ENCODE measurements at regions not wholly inside any gene's neighbourhood (a gene's known extent, or its start where the extent isn't known, plus 50 kb on each side); places are given as distances from the start of the nearest gene placed in this dataset.

DNA sequence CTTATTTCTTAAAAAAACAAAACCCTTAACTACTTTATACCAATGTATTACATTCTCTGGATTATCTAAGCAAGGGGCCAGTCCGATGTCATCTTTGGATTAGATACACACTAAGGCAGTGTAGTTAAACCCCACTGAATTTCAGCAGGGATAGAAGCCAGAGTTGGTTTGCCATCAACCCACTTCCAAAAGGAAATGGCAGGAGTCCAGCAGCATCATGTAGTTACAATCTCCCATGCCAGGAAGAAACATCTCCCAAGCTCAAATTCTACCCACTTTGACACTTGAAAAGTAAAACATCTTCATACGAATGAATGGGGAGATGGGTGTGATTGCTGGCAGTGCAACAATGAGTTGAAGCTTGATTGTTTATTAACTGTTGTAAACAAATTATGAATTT lies 203.5 kb upstream of the PLXNC1 start:
- Mint-ChIP-seq H3K4me3 (no peak overlapping the region), H3K4me1 (ENCODE audit: low read depth) (no peaks in the 10 kb centered on the region), H3K36me3 (ENCODE audit: low read depth) (peaks cover 13% of the 10 kb centered on the region), H3K9me3 (peaks cover 22% of the 10 kb centered on the region), H3K27ac (no peak overlapping the region), H3K27me3 (ENCODE audit: low read depth) (peaks cover 18% of the 10 kb centered on the region)

GRCh38 chr12:93946542-93947150 lies 201.7 kb upstream of the PLXNC1 start:
- no peak overlapping the region for H3K27ac Mint-ChIP-seq
- H3K36me3 Mint-ChIP-seq (ENCODE audit: low read depth) = peaks cover 10% of the 10 kb centered on the region
- H3K27me3 Mint-ChIP-seq (ENCODE audit: low read depth) = peaks cover 18% of the 10 kb centered on the region
- H3K9me3 Mint-ChIP-seq = peaks cover 15% of the 10 kb centered on the region
- H3K4me3 Mint-ChIP-seq = no peak overlapping the region
- no peaks in the 10 kb centered on the region for H3K4me1 Mint-ChIP-seq (ENCODE audit: low read depth)

GRCh38 chr12:93947486-93947885 lies 200.9 kb upstream of the PLXNC1 start:
- Mint-ChIP-seq H3K36me3 (ENCODE audit: low read depth) (peaks cover 10% of the 10 kb centered on the region), H3K4me3 (no peak overlapping the region), H3K27me3 (ENCODE audit: low read depth) (peaks cover 18% of the 10 kb centered on the region), H3K4me1 (ENCODE audit: low read depth) (peaks cover 4% of the 10 kb centered on the region), H3K27ac (no peak overlapping the region), H3K9me3 (peaks cover 15% of the 10 kb centered on the region)

- peaks cover 18% of the 10 kb centered on the region for H3K27me3 Mint-ChIP-seq (ENCODE audit: low read depth)
- H3K27ac Mint-ChIP-seq = no peak overlapping the region
- peaks cover 27% of the 10 kb centered on the region for H3K9me3 Mint-ChIP-seq
- H3K4me3 Mint-ChIP-seq = no peak overlapping the region
- H3K4me1 Mint-ChIP-seq (ENCODE audit: low read depth) = peaks cover 5% of the 10 kb centered on the region
- peaks cover 8% of the 10 kb centered on the region for H3K36me3 Mint-ChIP-seq (ENCODE audit: low read depth)
Observed at GRCh38 chr12:93950311-93950710, 198.1 kb upstream of the PLXNC1 start.

- no peak overlapping the region for H3K27ac Mint-ChIP-seq
- H3K27me3 Mint-ChIP-seq (ENCODE audit: low read depth) = no peaks in the 10 kb centered on the region
- peaks cover 8% of the 10 kb centered on the region for H3K36me3 Mint-ChIP-seq (ENCODE audit: low read depth)
- H3K4me3 Mint-ChIP-seq = no peak overlapping the region
- peaks cover 5% of the 10 kb centered on the region for H3K4me1 Mint-ChIP-seq (ENCODE audit: low read depth)
- peaks cover 43% of the 10 kb centered on the region for H3K9me3 Mint-ChIP-seq
Observed at GRCh38 chr12:93954166-93955112, 193.9 kb upstream of the PLXNC1 start.

- Mint-ChIP-seq H3K36me3 (ENCODE audit: low read depth) (peaks cover 9% of the 10 kb centered on the region), H3K27me3 (ENCODE audit: low read depth) (no peaks in the 10 kb centered on the region), H3K4me1 (ENCODE audit: low read depth) (peaks cover 5% of the 10 kb centered on the region), H3K27ac (no peak overlapping the region), H3K9me3 (peaks cover 39% of the 10 kb centered on the region), H3K4me3 (no peak overlapping the region)
Observed at GRCh38 chr12:93956551-93956950, 191.8 kb upstream of the PLXNC1 start.

- Mint-ChIP-seq H3K27ac (no peak overlapping the region), H3K27me3 (ENCODE audit: low read depth) (no peaks in the 10 kb centered on the region), H3K9me3 (peaks cover 39% of the 10 kb centered on the region), H3K4me3 (no peak overlapping the region), H3K4me1 (ENCODE audit: low read depth) (peaks cover 4% of the 10 kb centered on the region), H3K36me3 (ENCODE audit: low read depth) (peaks cover 9% of the 10 kb centered on the region)
Observed at GRCh38 chr12:93957168-93957567, 191.2 kb upstream of the PLXNC1 start.

DNA sequence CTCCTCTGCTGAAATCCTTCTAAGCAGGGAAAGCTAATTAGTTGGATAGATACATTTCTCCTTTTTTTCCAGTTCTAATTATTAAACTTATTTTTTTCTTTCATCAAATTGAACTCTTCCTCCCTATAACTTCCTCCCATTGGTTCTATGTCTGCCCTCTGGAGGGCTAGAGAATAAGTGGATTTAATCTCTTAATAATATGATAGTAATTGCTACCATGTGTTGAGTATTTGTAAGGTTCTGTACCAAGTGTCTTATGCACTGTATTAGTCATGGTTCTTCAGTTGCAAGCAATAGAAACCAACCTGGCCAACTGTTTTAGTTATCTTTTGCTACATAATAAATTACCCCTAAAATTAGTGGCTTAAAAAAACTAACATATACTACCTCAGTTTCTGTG lies 190.5 kb upstream of the PLXNC1 start:
- Mint-ChIP-seq H3K4me1 (ENCODE audit: low read depth) (peaks cover 3% of the 10 kb centered on the region), H3K27ac (no peak overlapping the region), H3K36me3 (ENCODE audit: low read depth) (peaks cover 9% of the 10 kb centered on the region), H3K27me3 (ENCODE audit: low read depth) (no peaks in the 10 kb centered on the region), H3K4me3 (no peak overlapping the region), H3K9me3 (peaks cover 42% of the 10 kb centered on the region)

- Mint-ChIP-seq H3K27me3 (ENCODE audit: low read depth) (no peaks in the 10 kb centered on the region), H3K36me3 (ENCODE audit: low read depth) (peaks cover 9% of the 10 kb centered on the region), H3K9me3 (peaks cover 39% of the 10 kb centered on the region), H3K4me3 (no peak overlapping the region), H3K27ac (no peak overlapping the region), H3K4me1 (ENCODE audit: low read depth) (peaks cover 4% of the 10 kb centered on the region)
Observed at GRCh38 chr12:93959657-93960056, 188.7 kb upstream of the PLXNC1 start.

GRCh38 chr12:93960521-93960920 lies 187.9 kb upstream of the PLXNC1 start:
- Mint-ChIP-seq H3K4me3 (no peak overlapping the region), H3K4me1 (ENCODE audit: low read depth) (peaks cover 4% of the 10 kb centered on the region), H3K27me3 (ENCODE audit: low read depth) (no peaks in the 10 kb centered on the region), H3K36me3 (ENCODE audit: low read depth) (peaks cover 6% of the 10 kb centered on the region), H3K9me3 (peaks cover 33% of the 10 kb centered on the region), H3K27ac (no peak overlapping the region)

DNA sequence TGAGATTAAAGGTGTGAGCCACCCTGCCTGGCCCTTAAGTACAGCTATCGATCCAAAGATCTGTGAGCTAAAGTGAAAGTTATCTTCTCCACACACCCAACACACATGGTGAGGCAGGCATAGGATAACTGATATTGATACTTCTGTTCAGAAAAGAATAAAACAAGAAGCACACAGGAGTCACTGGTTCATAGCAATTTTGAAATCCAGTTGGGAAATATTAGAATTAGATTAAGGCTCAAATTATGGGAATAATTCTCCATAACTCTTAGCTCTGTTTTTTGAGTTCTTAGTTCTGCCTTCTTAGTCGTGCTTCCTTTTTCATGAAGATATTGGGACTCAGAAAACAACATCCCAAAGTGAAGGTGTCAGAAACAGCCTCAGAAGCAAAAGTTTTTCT lies 186.0 kb upstream of the PLXNC1 start:
- Mint-ChIP-seq H3K36me3 (ENCODE audit: low read depth) (peaks cover 6% of the 10 kb centered on the region), H3K9me3 (peaks cover 16% of the 10 kb centered on the region), H3K27ac (no peak overlapping the region), H3K4me1 (ENCODE audit: low read depth) (peaks cover 7% of the 10 kb centered on the region), H3K4me3 (no peak overlapping the region), H3K27me3 (ENCODE audit: low read depth) (peaks cover 3% of the 10 kb centered on the region)

DNA sequence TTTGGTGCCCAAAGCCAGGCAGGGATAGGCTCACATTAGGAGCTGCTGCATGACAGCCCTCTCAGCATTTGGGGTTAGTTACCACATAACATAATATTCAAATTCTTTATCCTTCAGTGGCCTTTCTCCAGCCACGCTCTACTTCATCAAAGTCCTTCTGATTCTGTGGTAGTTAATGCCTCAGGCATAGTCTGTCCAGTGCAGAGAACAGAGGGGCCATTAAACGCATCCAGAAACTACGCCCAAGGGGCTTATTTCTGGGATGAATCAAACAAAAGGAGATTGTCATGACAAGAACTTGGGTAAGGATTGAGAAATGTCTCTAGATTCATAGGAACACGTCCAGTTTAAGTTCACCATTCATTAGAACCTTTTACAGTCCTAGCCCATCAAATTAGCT lies 183.4 kb upstream of the PLXNC1 start:
- H3K36me3 Mint-ChIP-seq (ENCODE audit: low read depth) = peaks cover 7% of the 10 kb centered on the region
- H3K27ac Mint-ChIP-seq = no peak overlapping the region
- H3K4me1 Mint-ChIP-seq (ENCODE audit: low read depth) = peaks cover 19% of the 10 kb centered on the region
- H3K27me3 Mint-ChIP-seq (ENCODE audit: low read depth) = peaks cover 9% of the 10 kb centered on the region
- H3K9me3 Mint-ChIP-seq = peaks cover 11% of the 10 kb centered on the region
- no peak overlapping the region for H3K4me3 Mint-ChIP-seq

DNA sequence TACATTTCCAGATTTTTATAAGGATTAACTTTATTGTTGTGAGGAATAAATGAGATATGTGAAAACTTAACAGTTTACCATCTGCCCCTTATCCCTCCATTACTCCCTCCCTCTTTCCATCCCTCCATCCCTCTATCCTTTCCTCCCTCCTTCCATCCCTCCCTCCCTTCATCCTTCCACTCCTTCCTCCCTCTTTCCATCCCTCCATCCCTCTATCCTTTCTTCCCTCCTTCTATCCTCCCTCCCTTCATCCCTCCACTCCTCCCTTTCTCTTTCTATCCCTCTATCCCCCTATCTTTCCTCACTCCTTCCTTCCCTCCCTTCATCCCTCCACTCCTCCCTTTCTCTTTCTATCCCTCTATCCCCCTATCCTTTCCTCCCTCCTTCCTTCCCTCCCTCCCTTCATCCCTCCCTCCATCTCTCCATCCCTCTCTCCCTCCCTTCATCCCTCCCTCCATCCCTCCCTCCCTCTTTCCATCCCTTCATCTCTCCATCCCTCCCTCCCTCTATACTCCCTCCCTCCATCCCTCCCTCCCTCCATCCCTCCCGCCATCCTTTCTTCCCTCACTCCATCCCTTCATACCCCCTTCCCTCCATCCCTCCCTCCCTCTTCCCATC lies 181.8 kb upstream of the PLXNC1 start:
- H3K27me3 Mint-ChIP-seq (ENCODE audit: low read depth) = peaks cover 11% of the 10 kb centered on the region
- no peak overlapping the region for H3K27ac Mint-ChIP-seq
- no peak overlapping the region for H3K4me3 Mint-ChIP-seq
- H3K4me1 Mint-ChIP-seq (ENCODE audit: low read depth) = peaks cover 22% of the 10 kb centered on the region
- H3K9me3 Mint-ChIP-seq = peaks cover 10% of the 10 kb centered on the region
- peaks cover 3% of the 10 kb centered on the region for H3K36me3 Mint-ChIP-seq (ENCODE audit: low read depth)

- Mint-ChIP-seq H3K36me3 (ENCODE audit: low read depth) (peaks cover 3% of the 10 kb centered on the region), H3K27me3 (ENCODE audit: low read depth) (peaks cover 11% of the 10 kb centered on the region), H3K4me3 (no peak overlapping the region), H3K9me3 (peaks cover 14% of the 10 kb centered on the region), H3K27ac (no peak overlapping the region), H3K4me1 (ENCODE audit: low read depth) (peaks cover 22% of the 10 kb centered on the region)
Observed at GRCh38 chr12:93967454-93967853, 180.9 kb upstream of the PLXNC1 start.

Data from T-helper 1 cell treated with Interleukin-12 subunit alpha and Interleukin-12 subunit beta and Interleukin-4 antibody, amounts not matched to agents 30 μg/mL and 1 μg/mL, for 36 hours (primary cell).